AG09309 (cell line): ENCODE measurements at regions not wholly inside any gene's neighbourhood (a gene's known extent, or its start where the extent isn't known, plus 50 kb on each side); places are given as distances from the start of the nearest gene placed in this dataset.

Experiments used
- DNase-seq: peaks from one replicate; pipeline ENCODE4 v3.0.0-alpha.2; 2010; ENCODE audit warnings: low read depth
- H3K4me3 ChIP-seq: 2 replicates; pipeline ENCODE4 v1.5.1; 2011; ENCODE audit warnings: mild to moderate bottlenecking, low read depth, low read length, moderate library complexity; ENCODE audit not compliant: control insufficient read depth
- TF ChIP-seq, protein P1 (sequence below): IDR thresholded peaks from 2 replicates; pipeline ENCODE4 v1.5.1; 2011; ENCODE audit warnings: mild to moderate bottlenecking, low read depth, low read length, inconsistent platforms; ENCODE audit not compliant: insufficient read depth, control insufficient read depth; ENCODE audit errors: missing control alignments

DNA sequence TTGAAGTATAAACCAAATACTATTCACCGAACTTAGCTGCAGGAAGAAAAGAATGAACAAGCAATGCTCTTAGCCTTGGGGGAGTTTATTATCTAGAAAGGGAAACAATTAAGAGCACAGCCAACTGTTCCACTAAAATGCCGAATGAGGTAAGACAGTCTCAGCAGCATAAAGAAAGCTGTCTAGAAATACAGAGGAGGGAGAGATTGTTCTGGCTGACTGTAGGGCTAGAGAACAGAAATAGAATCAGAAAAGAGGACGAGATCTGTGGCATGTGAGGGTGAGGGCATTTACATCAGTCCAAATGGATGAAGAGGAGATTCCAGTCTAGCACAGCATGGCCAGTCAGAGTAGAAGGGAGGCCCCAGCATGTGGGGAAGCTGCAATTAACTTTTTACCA lies 56.8 kb upstream of the TNFRSF19 start:
- TF ChIP-seq, protein P1, sequence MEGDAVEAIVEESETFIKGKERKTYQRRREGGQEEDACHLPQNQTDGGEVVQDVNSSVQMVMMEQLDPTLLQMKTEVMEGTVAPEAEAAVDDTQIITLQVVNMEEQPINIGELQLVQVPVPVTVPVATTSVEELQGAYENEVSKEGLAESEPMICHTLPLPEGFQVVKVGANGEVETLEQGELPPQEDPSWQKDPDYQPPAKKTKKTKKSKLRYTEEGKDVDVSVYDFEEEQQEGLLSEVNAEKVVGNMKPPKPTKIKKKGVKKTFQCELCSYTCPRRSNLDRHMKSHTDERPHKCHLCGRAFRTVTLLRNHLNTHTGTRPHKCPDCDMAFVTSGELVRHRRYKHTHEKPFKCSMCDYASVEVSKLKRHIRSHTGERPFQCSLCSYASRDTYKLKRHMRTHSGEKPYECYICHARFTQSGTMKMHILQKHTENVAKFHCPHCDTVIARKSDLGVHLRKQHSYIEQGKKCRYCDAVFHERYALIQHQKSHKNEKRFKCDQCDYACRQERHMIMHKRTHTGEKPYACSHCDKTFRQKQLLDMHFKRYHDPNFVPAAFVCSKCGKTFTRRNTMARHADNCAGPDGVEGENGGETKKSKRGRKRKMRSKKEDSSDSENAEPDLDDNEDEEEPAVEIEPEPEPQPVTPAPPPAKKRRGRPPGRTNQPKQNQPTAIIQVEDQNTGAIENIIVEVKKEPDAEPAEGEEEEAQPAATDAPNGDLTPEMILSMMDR = no peak
- no peak overlapping the region for H3K4me3 ChIP-seq
- no peak for DNase-seq

DNA sequence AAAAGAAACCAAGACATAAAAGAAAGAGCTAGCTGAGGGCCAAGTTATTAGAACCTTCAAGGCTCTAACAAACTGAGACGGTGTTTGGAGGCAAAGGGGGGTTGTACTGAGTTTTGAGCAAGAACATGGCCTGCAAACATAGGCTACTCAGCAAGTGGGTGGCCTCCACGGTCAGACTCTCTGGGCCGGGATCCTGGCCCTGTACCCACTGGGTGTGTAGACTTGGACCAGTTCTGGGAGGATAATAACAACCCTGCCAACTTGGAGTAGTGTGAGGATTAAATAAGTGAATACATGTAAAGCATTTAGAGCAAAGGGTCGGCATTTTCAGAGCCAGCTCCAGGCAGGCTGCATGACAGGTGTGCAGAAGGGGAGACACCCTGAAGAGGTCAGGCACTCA lies 56.1 kb upstream of the TNFRSF19 start:
- no peak for DNase-seq
- TF ChIP-seq, protein P1 = no peak
- H3K4me3 ChIP-seq = no peak overlapping the region

DNA sequence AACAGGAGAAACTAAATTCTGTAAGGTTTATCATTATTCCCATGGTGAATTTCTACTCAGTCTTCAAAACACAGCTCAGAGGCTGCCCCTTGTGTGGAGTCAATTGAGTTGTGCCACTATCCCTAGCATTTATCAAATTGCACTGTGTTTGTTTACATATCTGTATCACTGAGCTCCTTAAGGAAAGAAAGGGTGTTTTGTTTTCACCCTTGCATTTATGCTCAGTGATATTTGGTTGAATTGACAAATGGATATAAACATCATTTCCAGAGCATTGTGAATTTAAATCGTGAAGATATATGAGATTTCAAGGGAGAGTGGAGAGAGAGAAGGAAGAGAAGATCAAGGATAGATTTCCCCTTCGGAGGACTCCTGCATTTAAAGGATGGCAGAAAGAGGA lies 55.1 kb upstream of the TNFRSF19 start:
- no peak overlapping the region for H3K4me3 ChIP-seq
- no peak for DNase-seq
- TF ChIP-seq, protein P1 = no peak

DNA sequence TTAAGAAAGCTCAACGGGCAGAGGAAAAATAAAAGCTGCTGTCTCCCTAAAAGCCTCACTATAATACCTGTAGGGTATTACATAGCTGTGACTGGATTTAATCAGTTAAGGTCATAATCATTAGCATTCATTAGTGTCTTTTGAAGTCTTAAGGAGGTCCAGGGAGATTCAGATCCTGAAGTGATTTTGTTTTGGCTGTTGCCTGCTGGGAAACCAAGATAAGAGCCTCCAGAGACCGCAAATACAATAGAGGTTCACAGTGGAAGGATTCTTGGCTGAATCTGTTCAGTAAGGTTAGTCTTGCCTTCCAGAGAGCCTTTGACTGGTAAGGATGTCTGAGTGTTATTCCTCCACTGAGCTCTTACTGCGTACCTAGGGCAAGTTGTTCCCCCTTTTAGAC lies 54.0 kb upstream of the TNFRSF19 start:
- DNase-seq = no peak
- H3K4me3 ChIP-seq = no peak overlapping the region

DNA sequence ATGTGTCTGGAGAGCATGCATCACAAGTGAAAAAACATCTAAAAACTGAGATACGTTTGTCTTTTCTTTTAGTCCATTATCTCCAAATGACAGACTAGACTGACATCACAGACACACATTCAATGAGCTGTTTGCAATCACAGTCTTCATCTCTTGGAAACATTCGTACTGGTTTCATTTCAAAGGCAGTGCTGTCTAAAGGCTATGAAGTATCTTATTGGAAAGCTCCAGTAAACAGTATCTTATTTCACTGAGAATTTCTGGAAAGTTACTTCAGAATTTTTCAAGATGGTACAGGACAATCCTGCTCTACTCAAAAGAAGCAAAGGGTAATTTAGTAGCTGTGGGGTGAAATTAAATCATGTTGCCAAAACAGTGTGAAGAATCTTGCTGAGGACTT lies 53.5 kb upstream of the TNFRSF19 start:
- no peak for DNase-seq
- TF ChIP-seq, protein P1 = no peak
- H3K4me3 ChIP-seq = no peak overlapping the region

More for the DNA sequence above, 54.0 kb upstream of the TNFRSF19 start:
- TF ChIP-seq, protein P1 = no peak

DNA sequence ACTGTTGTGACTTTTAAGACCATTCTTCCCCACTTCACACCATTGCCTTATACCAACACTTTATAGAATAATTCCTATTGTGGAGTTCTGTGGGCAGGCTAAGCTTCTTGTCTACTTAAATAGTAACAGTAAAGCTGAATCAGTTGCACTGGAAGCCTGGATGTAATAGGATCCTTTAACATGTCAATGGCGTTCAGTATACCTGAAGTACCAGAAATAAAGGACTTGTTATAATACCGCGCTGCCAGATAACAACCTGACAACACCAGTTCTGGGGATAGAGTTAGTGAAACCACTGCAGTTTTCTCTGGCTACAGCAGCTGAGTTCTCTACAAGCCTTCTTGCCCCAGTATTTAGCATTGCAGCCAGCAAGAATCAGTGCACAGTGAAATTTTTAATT lies 52.0 kb upstream of the TNFRSF19 start:
- TF ChIP-seq, protein P1 = no peak
- no peak for DNase-seq
- no peak overlapping the region for H3K4me3 ChIP-seq
